ENCODE measurements at regions not wholly inside any gene's neighbourhood (a gene's known extent, or its start where the extent isn't known, plus 50 kb on each side); places are given as distances from the start of the nearest gene placed in this dataset.

GRCh38 chr12:66733321-66733720 lies 54.4 kb upstream of the GRIP1 start:
- TF ChIP-seq CTCF (IDR thresholded peaks at IDR 0.05) (no peak), POLR2AphosphoS5 (IDR thresholded peaks at IDR 0.05) (no peak), EP300 (IDR thresholded peaks at IDR 0.05; ENCODE audit: low read depth) (no peak), POLR2A (IDR thresholded peaks at IDR 0.05) (no peak)

Measured in transverse colon (tissue), 4 donors.